Progenitor cell of endocrine pancreas (in vitro differentiated cells): ENCODE measurements at regions not wholly inside any gene's neighbourhood (a gene's known extent, or its start where the extent isn't known, plus 50 kb on each side); places are given as distances from the start of the nearest gene placed in this dataset.

Source experiments
- DNase-seq: peaks from one replicate; pipeline ENCODE4 v3.0.0; 2021; ENCODE audit warnings: low spot score; ENCODE audit not compliant: unreplicated experiment
- H3K27ac Mint-ChIP-seq: 2 replicates; pipeline ENCODE4 v1.8.0; 2021; ENCODE audit warnings: mild to moderate bottlenecking, moderate library complexity, mixed read lengths
- H3K27me3 Mint-ChIP-seq: 2 replicates; pipeline ENCODE4 v1.8.0; 2021; ENCODE audit warnings: mixed read lengths
- H3K36me3 Mint-ChIP-seq: 2 replicates; pipeline ENCODE4 v1.8.0; 2022; ENCODE audit warnings: mixed read lengths; ENCODE audit not compliant: insufficient read depth
- H3K4me1 Mint-ChIP-seq: 2 replicates; pipeline ENCODE4 v1.8.0; 2021; ENCODE audit warnings: low read depth, mixed read lengths
- H3K4me3 Mint-ChIP-seq: 2 replicates; pipeline ENCODE4 v1.8.0; 2021; ENCODE audit warnings: low read depth, mild to moderate bottlenecking, moderate library complexity, mixed read lengths
- H3K9me3 Mint-ChIP-seq: 2 replicates; pipeline ENCODE4 v1.8.0; 2021; ENCODE audit warnings: low read depth, mixed read lengths
- CTCF ChIP-seq: fragments of 200-600 bp; sonication (generic); IDR thresholded peaks from one replicate; pipeline ENCODE4 v1.5.0; 2021; ENCODE audit warnings: antibody characterized with exemption, mild to moderate bottlenecking; ENCODE audit not compliant: unreplicated experiment

GRCh38 chr1:95415146-95415545 is 181.1 kb downstream of the RWDD3 start:
- Mint-ChIP-seq H3K4me1 (peaks cover 17% of the 10 kb centered on the region), H3K27ac (no peak overlapping the region), H3K4me3 (no peak overlapping the region), H3K9me3 (peaks cover 3% of the 10 kb centered on the region), H3K36me3 (no peaks in the 10 kb centered on the region), H3K27me3 (no peaks in the 10 kb centered on the region)
- DNase-seq, result no peak
- no peak for TF ChIP-seq CTCF

- H3K4me3 Mint-ChIP-seq, result no peak overlapping the region
- TF ChIP-seq CTCF, result no peak
- H3K36me3 Mint-ChIP-seq, result no peaks in the 10 kb centered on the region
- H3K27ac Mint-ChIP-seq, result no peak overlapping the region
- no peak for DNase-seq
- peaks cover 3% of the 10 kb centered on the region for H3K9me3 Mint-ChIP-seq
- H3K4me1 Mint-ChIP-seq, result peaks cover 11% of the 10 kb centered on the region
- H3K27me3 Mint-ChIP-seq, result peaks cover 4% of the 10 kb centered on the region
These were observed 192.8 kb downstream of the RWDD3 start for GRCh38 chr1:95426772-95427171.

GRCh38 chr1:95427525-95427924 is 193.5 kb downstream of the RWDD3 start:
- no peaks in the 10 kb centered on the region for H3K36me3 Mint-ChIP-seq
- H3K27me3 Mint-ChIP-seq, result peaks cover 4% of the 10 kb centered on the region
- peaks cover 3% of the 10 kb centered on the region for H3K9me3 Mint-ChIP-seq
- no peak overlapping the region for H3K4me3 Mint-ChIP-seq
- no peak for DNase-seq
- no peak for TF ChIP-seq CTCF
- no peak overlapping the region for H3K27ac Mint-ChIP-seq
- H3K4me1 Mint-ChIP-seq, result peaks cover 11% of the 10 kb centered on the region

- H3K27ac Mint-ChIP-seq, result no peak overlapping the region
These were observed 197.2 kb downstream of the RWDD3 start for GRCh38 chr1:95431235-95431634.

GRCh38 chr1:95435611-95436010 is 201.6 kb downstream of the RWDD3 start:
- H3K4me3 Mint-ChIP-seq, result no peak overlapping the region
- no peaks in the 10 kb centered on the region for H3K27me3 Mint-ChIP-seq
- no peak overlapping the region for H3K27ac Mint-ChIP-seq
- no peaks in the 10 kb centered on the region for H3K36me3 Mint-ChIP-seq
- no peak for DNase-seq
- H3K4me1 Mint-ChIP-seq, result peaks cover 9% of the 10 kb centered on the region
- H3K9me3 Mint-ChIP-seq, result no peaks in the 10 kb centered on the region
- TF ChIP-seq CTCF, result no peak

More at GRCh38 chr1:95431235-95431634, 197.2 kb downstream of the RWDD3 start:
- Mint-ChIP-seq H3K4me3 (no peak overlapping the region), H3K36me3 (no peaks in the 10 kb centered on the region), H3K4me1 (peaks cover 8% of the 10 kb centered on the region), H3K9me3 (no peaks in the 10 kb centered on the region), H3K27me3 (no peaks in the 10 kb centered on the region)
- no peak for DNase-seq
- no peak for TF ChIP-seq CTCF
